Activated CD4-positive, alpha-beta T cell treated with anti-CD3 and anti-CD28 coated beads, Interleukin-2, amount 10 ng/mL, durations not matched to agents 24 days and 14 days (primary cell): ENCODE measurements at regions not wholly inside any gene's neighbourhood (a gene's known extent, or its start where the extent isn't known, plus 50 kb on each side); places are given as distances from the start of the nearest gene placed in this dataset.

Experiments
- DNase-seq: peaks from one replicate; pipeline ENCODE4 v3.0.0; 2022
- H3K27ac Mint-ChIP-seq: one replicate; pipeline ENCODE4 v1.8.0; 2022; ENCODE audit warnings: mild to moderate bottlenecking, mixed read lengths
- H3K27me3 Mint-ChIP-seq: one replicate; pipeline ENCODE4 v1.8.0; 2022; ENCODE audit warnings: mixed read lengths
- H3K36me3 Mint-ChIP-seq: one replicate; pipeline ENCODE4 v1.8.0; 2022; ENCODE audit warnings: low read depth, mild to moderate bottlenecking, mixed read lengths
- H3K4me1 Mint-ChIP-seq: one replicate; pipeline ENCODE4 v1.8.0; 2021; ENCODE audit warnings: mixed read lengths
- H3K4me3 Mint-ChIP-seq: one replicate; pipeline ENCODE4 v1.8.0; 2022; ENCODE audit warnings: mild to moderate bottlenecking, moderate library complexity, mixed read lengths
- H3K9me3 Mint-ChIP-seq: one replicate; pipeline ENCODE4 v1.8.0; 2021; ENCODE audit warnings: mixed read lengths
- intact Hi-C: fragments of 100-400 bp; cut with micrococcal nuclease; formaldehyde crosslinking; loops from one replicate; pipeline ENCODE4 v1.15.1; 2023

GRCh38 chr12:53824001-53824712 is 72.4 kb upstream of the CISTR start:
- intact Hi-C loops = no loop called here
- Mint-ChIP-seq H3K27ac (no peak overlapping the region), H3K4me1 (no peaks in the 10 kb centered on the region), H3K27me3 (peaks cover 48% of the 10 kb centered on the region), H3K9me3 (no peaks in the 10 kb centered on the region), H3K4me3 (no peak overlapping the region), H3K36me3 (no peaks in the 10 kb centered on the region)
- DNase-seq = no peak

GRCh38 chr12:53825246-53826081 is 73.7 kb upstream of the CISTR start:
- Mint-ChIP-seq H3K27me3 (peaks cover 42% of the 10 kb centered on the region), H3K4me1 (no peaks in the 10 kb centered on the region), H3K9me3 (no peaks in the 10 kb centered on the region), H3K27ac (no peak overlapping the region), H3K36me3 (no peaks in the 10 kb centered on the region), H3K4me3 (no peak overlapping the region)
- intact Hi-C loops = no loop called here
- DNase-seq = no peak

GRCh38 chr12:53827306-53827705 is 75.5 kb upstream of the CISTR start:
- intact Hi-C loops = no loop called here
- Mint-ChIP-seq H3K4me1 (no peaks in the 10 kb centered on the region), H3K9me3 (no peaks in the 10 kb centered on the region), H3K36me3 (no peaks in the 10 kb centered on the region), H3K4me3 (no peak overlapping the region), H3K27me3 (peaks cover 31% of the 10 kb centered on the region), H3K27ac (no peak overlapping the region)
- no peak for DNase-seq

GRCh38 chr12:53828598-53828997 is 76.8 kb upstream of the CISTR start:
- peaks cover 27% of the 10 kb centered on the region for H3K27me3 Mint-ChIP-seq
- no peak overlapping the region for H3K27ac Mint-ChIP-seq
- no peaks in the 10 kb centered on the region for H3K9me3 Mint-ChIP-seq
- intact Hi-C loops = no loop called here
- no peaks in the 10 kb centered on the region for H3K36me3 Mint-ChIP-seq
- no peak overlapping the region for H3K4me3 Mint-ChIP-seq
- DNase-seq = no peak
- no peaks in the 10 kb centered on the region for H3K4me1 Mint-ChIP-seq

- intact Hi-C loops = no loop called here
- H3K4me1 Mint-ChIP-seq = no peaks in the 10 kb centered on the region
- peaks cover 30% of the 10 kb centered on the region for H3K27me3 Mint-ChIP-seq
- no peak overlapping the region for H3K27ac Mint-ChIP-seq
- DNase-seq = no peak
- H3K9me3 Mint-ChIP-seq = no peaks in the 10 kb centered on the region
- no peak overlapping the region for H3K4me3 Mint-ChIP-seq
- no peaks in the 10 kb centered on the region for H3K36me3 Mint-ChIP-seq
Measured at GRCh38 chr12:53829130-53829819, 77.5 kb upstream of the CISTR start.

- H3K27me3 Mint-ChIP-seq = peaks cover 34% of the 10 kb centered on the region
Measured at GRCh38 chr12:53830631-53831030, 78.9 kb upstream of the CISTR start.

GRCh38 chr12:53836119-53836655 is 84.4 kb upstream of the CISTR start:
- intact Hi-C loops = no loop called here
- Mint-ChIP-seq H3K4me3 (no peak overlapping the region), H3K27me3 (peaks cover 47% of the 10 kb centered on the region), H3K9me3 (no peaks in the 10 kb centered on the region), H3K4me1 (no peaks in the 10 kb centered on the region), H3K36me3 (no peaks in the 10 kb centered on the region), H3K27ac (no peak overlapping the region)
- DNase-seq = no peak

More at GRCh38 chr12:53830631-53831030, 78.9 kb upstream of the CISTR start:
- Mint-ChIP-seq H3K27ac (no peak overlapping the region), H3K36me3 (no peaks in the 10 kb centered on the region), H3K4me3 (no peak overlapping the region), H3K9me3 (no peaks in the 10 kb centered on the region), H3K4me1 (no peaks in the 10 kb centered on the region)
- DNase-seq = no peak
- intact Hi-C loops = no loop called here

- no peaks in the 10 kb centered on the region for H3K4me1 Mint-ChIP-seq
- no peak overlapping the region for H3K4me3 Mint-ChIP-seq
- intact Hi-C loops = no loop called here
- no peak for DNase-seq
- H3K27ac Mint-ChIP-seq = no peak overlapping the region
- H3K36me3 Mint-ChIP-seq = no peaks in the 10 kb centered on the region
- peaks cover 47% of the 10 kb centered on the region for H3K27me3 Mint-ChIP-seq
- no peaks in the 10 kb centered on the region for H3K9me3 Mint-ChIP-seq
Measured at GRCh38 chr12:53838978-53839377, 87.2 kb upstream of the CISTR start.

- Mint-ChIP-seq H3K4me3 (no peak overlapping the region), H3K27me3 (peaks cover 43% of the 10 kb centered on the region), H3K9me3 (no peaks in the 10 kb centered on the region), H3K36me3 (no peaks in the 10 kb centered on the region), H3K27ac (no peak overlapping the region), H3K4me1 (no peaks in the 10 kb centered on the region)
- intact Hi-C loops = no loop called here
- DNase-seq = no peak
Measured at GRCh38 chr12:53840316-53840715, 88.5 kb upstream of the CISTR start.

GRCh38 chr12:53842686-53843085 is 90.9 kb upstream of the CISTR start:
- no peaks in the 10 kb centered on the region for H3K9me3 Mint-ChIP-seq
- DNase-seq = no peak
- no peaks in the 10 kb centered on the region for H3K36me3 Mint-ChIP-seq
- H3K4me1 Mint-ChIP-seq = no peaks in the 10 kb centered on the region
- H3K27ac Mint-ChIP-seq = no peak overlapping the region
- H3K4me3 Mint-ChIP-seq = no peak overlapping the region
- peaks cover 40% of the 10 kb centered on the region for H3K27me3 Mint-ChIP-seq
- intact Hi-C loops = no loop called here

GRCh38 chr12:53843545-53843944 is 91.8 kb upstream of the CISTR start:
- DNase-seq = no peak

GRCh38 chr12:53844994-53845844 is 93.4 kb upstream of the HOXC13 start:
- no peaks in the 10 kb centered on the region for H3K36me3 Mint-ChIP-seq
- no peaks in the 10 kb centered on the region for H3K9me3 Mint-ChIP-seq
- H3K4me1 Mint-ChIP-seq = no peaks in the 10 kb centered on the region
- no peak overlapping the region for H3K27ac Mint-ChIP-seq
- no peak overlapping the region for H3K4me3 Mint-ChIP-seq
- no peak for DNase-seq
- peaks cover 45% of the 10 kb centered on the region for H3K27me3 Mint-ChIP-seq
- intact Hi-C loops = no loop called here

More at GRCh38 chr12:53843545-53843944, 91.8 kb upstream of the CISTR start:
- intact Hi-C loops = no loop called here
- no peaks in the 10 kb centered on the region for H3K4me1 Mint-ChIP-seq
- no peak overlapping the region for H3K4me3 Mint-ChIP-seq
- no peaks in the 10 kb centered on the region for H3K9me3 Mint-ChIP-seq
- H3K36me3 Mint-ChIP-seq = no peaks in the 10 kb centered on the region
- H3K27ac Mint-ChIP-seq = no peak overlapping the region
- H3K27me3 Mint-ChIP-seq = peaks cover 43% of the 10 kb centered on the region

GRCh38 chr12:53845932-53846331 is 92.7 kb upstream of the HOXC13 start:
- intact Hi-C loops = no loop called here
- no peaks in the 10 kb centered on the region for H3K9me3 Mint-ChIP-seq
- no peak overlapping the region for H3K4me3 Mint-ChIP-seq
- no peak overlapping the region for H3K27ac Mint-ChIP-seq
- H3K27me3 Mint-ChIP-seq = peaks cover 45% of the 10 kb centered on the region
- no peaks in the 10 kb centered on the region for H3K4me1 Mint-ChIP-seq
- H3K36me3 Mint-ChIP-seq = no peaks in the 10 kb centered on the region
- no peak for DNase-seq
